ENCODE measurements at regions not wholly inside any gene's neighbourhood (a gene's known extent, or its start where the extent isn't known, plus 50 kb on each side); places are given as distances from the start of the nearest gene placed in this dataset.
"Not testable (repeated sequence)": the region's sequence is repeated elsewhere in the genome, so short reads cannot be mapped to it uniquely, and the experiment has no call there.

- DNase-seq (ENCODE audit: low read depth): no peak
These were observed 66.9 kb upstream of the PPARGC1A start for GRCh38 chr4:23956601-23957364.

- no peak for DNase-seq (ENCODE audit: low read depth)
These were observed 62.4 kb upstream of the PPARGC1A start for GRCh38 chr4:23952258-23952657.

- no peak for DNase-seq (ENCODE audit: low read depth)
These were observed 58.0 kb upstream of the PPARGC1A start for GRCh38 chr4:23947826-23948225.

GRCh38 chr4:23946299-23946698 lies 56.5 kb upstream of the PPARGC1A start:
- no peak for DNase-seq (ENCODE audit: low read depth)

- DNase-seq (ENCODE audit: low read depth): no peak
These were observed 55.7 kb upstream of the PPARGC1A start for GRCh38 chr4:23945451-23946017.

DNA sequence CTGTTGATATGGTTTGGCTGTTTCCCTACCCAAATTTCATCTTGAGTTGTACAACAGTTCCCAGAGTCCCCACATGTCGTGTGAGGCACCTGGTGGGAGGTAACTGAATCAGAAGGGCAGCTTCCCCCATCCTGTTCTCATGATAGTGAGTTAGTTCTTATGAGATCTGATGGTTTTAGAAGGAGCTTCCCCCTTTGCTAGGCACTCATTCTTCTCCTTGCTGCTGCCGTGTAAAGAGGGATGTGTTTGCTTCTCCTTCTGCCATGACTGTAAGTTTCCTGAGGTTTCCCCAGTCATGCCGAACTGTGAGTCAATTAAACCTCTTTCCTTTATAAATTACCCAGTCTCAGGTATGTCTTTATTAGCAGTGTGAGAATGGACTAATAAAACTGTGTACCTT lies 54.7 kb upstream of the PPARGC1A start:
- DNase-seq (ENCODE audit: low read depth): not testable (repeated sequence)

GRCh38 chr4:23943478-23943877 lies 53.6 kb upstream of the PPARGC1A start:
- DNase-seq (ENCODE audit: low read depth): no peak

DNA sequence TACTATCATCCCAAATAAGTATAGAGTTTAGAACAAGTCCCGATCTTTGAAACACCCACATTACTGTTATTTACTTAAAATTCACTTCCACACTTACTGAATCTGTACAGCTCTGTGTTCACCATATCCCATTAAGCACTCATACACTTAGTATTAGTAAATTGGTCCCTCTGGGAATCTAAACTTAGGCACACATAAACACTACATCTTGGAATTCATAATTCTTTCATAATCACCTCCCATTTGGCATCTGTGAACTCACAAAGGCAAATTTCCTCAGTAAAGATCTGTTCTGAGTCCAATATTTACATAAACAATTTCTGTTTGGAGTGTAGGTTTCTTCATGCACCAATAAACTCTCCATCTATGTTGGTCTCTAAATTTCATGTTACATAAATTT lies 52.6 kb upstream of the PPARGC1A start:
- no peak for DNase-seq (ENCODE audit: low read depth)
